ENCODE measurements at regions not wholly inside any gene's neighbourhood (a gene's known extent, or its start where the extent isn't known, plus 50 kb on each side); places are given as distances from the start of the nearest gene placed in this dataset.

GRCh38 chr4:64503416-64503815 is 94.2 kb upstream of the TECRL start:
- no peak for TF ChIP-seq CTCF (IDR thresholded peaks at IDR 0.05; ENCODE audit: low read depth, low read length)
- no peak for TF ChIP-seq EZH2phosphoT487 (IDR thresholded peaks at IDR 0.05; ENCODE audit: low read depth)
